OCI-LY1 (cell line): ENCODE measurements at regions not wholly inside any gene's neighbourhood (a gene's known extent, or its start where the extent isn't known, plus 50 kb on each side); places are given as distances from the start of the nearest gene placed in this dataset.

Source experiments
- H2AFZ ChIP-seq: fragments of 200-600 bp; sonication (generic), shearing (Covaris generic); 2 replicates; pipeline ENCODE4 v1.6.0; 2014; ENCODE audit warnings: antibody characterized with exemption, mild to moderate bottlenecking, low read length
- H3F3A ChIP-seq: fragments of 200-600 bp; sonication (generic), shearing (Covaris generic); 2 replicates; pipeline ENCODE4 v1.6.0; 2014; ENCODE audit warnings: mild to moderate bottlenecking, antibody characterized with exemption, low read length, moderate library complexity; ENCODE audit not compliant: insufficient read depth
- H3K27ac ChIP-seq: fragments of 200-600 bp; sonication (generic); 2 replicates; pipeline ENCODE4 v1.5.1; 2014; ENCODE audit warnings: low read length, mixed run types, mild to moderate bottlenecking, low read depth; ENCODE audit not compliant: poor library complexity, severe bottlenecking
- H3K27me3 ChIP-seq: fragments of 200-600 bp; sonication (generic); 2 replicates; pipeline ENCODE4 v1.6.0; 2014; ENCODE audit warnings: antibody characterized with exemption, mild to moderate bottlenecking, low read length, moderate library complexity; ENCODE audit not compliant: insufficient read depth
- H3K36me3 ChIP-seq: fragments of 200-600 bp; sonication (generic); 2 replicates; pipeline ENCODE4 v1.6.1; 2014; ENCODE audit warnings: mild to moderate bottlenecking, antibody characterized with exemption, low read length, moderate library complexity, mixed read lengths; ENCODE audit not compliant: insufficient read depth
- H3K4me1 ChIP-seq: fragments of 200-600 bp; sonication (generic); 2 replicates; pipeline ENCODE4 v1.5.1; 2014; ENCODE audit warnings: mild to moderate bottlenecking, low read length, moderate library complexity; ENCODE audit not compliant: insufficient read depth, severe bottlenecking
- H3K4me2 ChIP-seq: fragments of 200-600 bp; sonication (generic), shearing (Covaris generic); 2 replicates; pipeline ENCODE4 v1.6.1; 2014; ENCODE audit warnings: low read length
- H3K4me3 ChIP-seq: fragments of 200-600 bp; sonication (generic); 2 replicates; pipeline ENCODE4 v1.5.1; 2014; ENCODE audit warnings: low read length, low read depth, mild to moderate bottlenecking, mixed read lengths; ENCODE audit not compliant: poor library complexity, severe bottlenecking
- H3K79me2 ChIP-seq: fragments of 200-600 bp; shearing (Covaris generic); 2 replicates; pipeline ENCODE4 v1.6.1; 2016; ENCODE audit warnings: mixed run types, low read length, mixed read lengths; ENCODE audit not compliant: insufficient read depth
- H3K9ac ChIP-seq: fragments of 200-600 bp; sonication (generic), shearing (Covaris generic); 2 replicates; pipeline ENCODE4 v1.6.1; 2014; ENCODE audit warnings: mild to moderate bottlenecking, low read length, mixed read lengths
- H3K9me2 ChIP-seq: fragments of 200-600 bp; sonication (generic), shearing (Covaris generic); 2 replicates; pipeline ENCODE4 v1.6.1; 2014; ENCODE audit warnings: low read depth, mild to moderate bottlenecking, low read length, mixed read lengths
- H3K9me3 ChIP-seq: fragments of 200-600 bp; shearing (Covaris generic); 2 replicates; pipeline ENCODE4 v1.6.1; 2014; ENCODE audit warnings: low read length, mixed read lengths
- H4K20me1 ChIP-seq: fragments of 200-600 bp; sonication (generic), shearing (Covaris generic); 2 replicates; pipeline ENCODE4 v1.6.0; 2016; ENCODE audit warnings: mild to moderate bottlenecking, low read length; ENCODE audit not compliant: insufficient read depth
- CTCF ChIP-seq: fragments of 200-600 bp; sonication (generic), shearing (Covaris generic); IDR thresholded peaks from 2 replicates; pipeline ENCODE4 v1.5.1; 2017; ENCODE audit warnings: mild to moderate bottlenecking, antibody characterized with exemption, low read length, moderate library complexity, mixed read lengths
- EZH2 ChIP-seq: fragments of 200-600 bp; sonication (generic), shearing (Covaris generic); IDR thresholded peaks from 2 replicates; pipeline ENCODE4 v1.8.0; 2017; ENCODE audit warnings: borderline replicate concordance, mixed run types, mild to moderate bottlenecking, antibody characterized with exemption, low read length, moderate library complexity, mixed read lengths

GRCh38 chr3:187875863-187876262 is 130.6 kb upstream of the BCL6 start:
- Histone ChIP-seq H3K4me1 (peaks cover 11% of the 10 kb centered on the region), H3K9me3 (no peaks in the 10 kb centered on the region), H3K4me3 (no peak overlapping the region), H3K4me2 (no peak overlapping the region), H4K20me1 (no peaks in the 10 kb centered on the region), H3F3A (no peaks in the 10 kb centered on the region), H2AFZ (0 out of 2 replicates have a peak overlapping the region, but pooled peaks have one; percentile 19), H3K9ac (no peak overlapping the region), H3K9me2 (no peaks in the 10 kb centered on the region), H3K27me3 (no peaks in the 10 kb centered on the region), H3K79me2 (no peaks in the 10 kb centered on the region), H3K36me3 (no peaks in the 10 kb centered on the region), H3K27ac (no peak overlapping the region)
- TF ChIP-seq EZH2: no peak
- TF ChIP-seq CTCF: no peak

- Histone ChIP-seq H2AFZ (no peak overlapping the region), H4K20me1 (no peaks in the 10 kb centered on the region), H3K4me2 (no peak overlapping the region), H3K4me3 (no peak overlapping the region), H3K79me2 (no peaks in the 10 kb centered on the region), H3K36me3 (no peaks in the 10 kb centered on the region), H3K4me1 (peaks cover 7% of the 10 kb centered on the region), H3K9me2 (no peaks in the 10 kb centered on the region), H3K27ac (no peak overlapping the region), H3F3A (no peaks in the 10 kb centered on the region), H3K27me3 (no peaks in the 10 kb centered on the region), H3K9ac (no peak overlapping the region), H3K9me3 (no peaks in the 10 kb centered on the region)
- TF ChIP-seq CTCF (no peak), EZH2 (no peak)
These were observed 133.7 kb upstream of the BCL6 start for GRCh38 chr3:187878772-187879518.

GRCh38 chr3:187880441-187880840 is 135.2 kb upstream of the BCL6 start:
- Histone ChIP-seq H3K27me3 (no peaks in the 10 kb centered on the region), H3K9ac (no peak overlapping the region)
- TF ChIP-seq CTCF: no peak
- no peak for TF ChIP-seq EZH2

More at GRCh38 chr3:187880441-187880840, 135.2 kb upstream of the BCL6 start:
- Histone ChIP-seq H3K27ac (no peak overlapping the region), H3F3A (no peaks in the 10 kb centered on the region), H3K4me1 (peaks cover 7% of the 10 kb centered on the region), H3K79me2 (no peaks in the 10 kb centered on the region), H3K4me3 (no peak overlapping the region), H3K9me3 (no peaks in the 10 kb centered on the region), H3K4me2 (no peak overlapping the region), H3K9me2 (no peaks in the 10 kb centered on the region), H3K36me3 (no peaks in the 10 kb centered on the region), H2AFZ (no peak overlapping the region), H4K20me1 (no peaks in the 10 kb centered on the region)
